ENCODE measurements at regions not wholly inside any gene's neighbourhood (a gene's known extent, or its start where the extent isn't known, plus 50 kb on each side); places are given as distances from the start of the nearest gene placed in this dataset.

DNA sequence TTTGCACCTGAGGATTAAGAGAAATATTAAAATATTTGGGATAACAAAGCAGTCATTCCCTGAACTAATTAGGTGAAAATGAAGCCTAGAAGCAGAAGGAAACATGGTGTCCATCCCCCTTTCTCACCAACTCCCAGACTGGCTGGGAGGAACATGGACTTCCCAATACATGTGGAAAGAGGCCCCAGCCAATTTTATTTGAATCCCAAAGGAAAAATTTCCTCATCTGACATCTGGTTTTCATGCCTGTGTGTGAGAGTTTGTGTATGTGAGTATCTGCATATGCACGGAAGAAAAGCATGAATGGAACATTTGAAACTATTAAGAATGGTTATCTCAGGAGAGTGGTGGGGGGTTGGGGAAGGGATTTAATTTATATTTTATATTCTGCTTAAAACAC is 84.3 kb downstream of the COPS8 start:
- peak; percentile 83 for DNase-seq (ENCODE audit: low spot score)

DNA sequence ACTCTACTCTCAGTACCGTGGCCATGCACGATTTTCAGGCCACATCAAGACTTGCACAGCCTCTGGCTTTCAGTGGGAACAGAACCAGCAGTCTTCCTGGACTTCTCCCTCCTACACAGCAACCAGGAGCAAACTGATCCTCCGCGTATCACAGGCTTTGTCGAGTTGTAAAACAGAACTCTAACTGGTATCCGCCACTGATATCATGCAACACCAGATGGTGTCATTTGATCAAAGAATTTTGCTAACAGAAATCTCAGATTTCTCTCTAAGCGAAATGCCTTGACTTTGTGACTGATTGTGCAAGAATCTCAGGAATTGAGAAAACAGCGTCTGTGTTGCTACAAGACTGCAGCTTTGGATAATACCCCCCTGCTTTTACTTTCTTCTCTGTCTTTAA is 85.7 kb downstream of the COPS8 start:
- DNase-seq (ENCODE audit: low spot score): peak; percentile 99

DNA sequence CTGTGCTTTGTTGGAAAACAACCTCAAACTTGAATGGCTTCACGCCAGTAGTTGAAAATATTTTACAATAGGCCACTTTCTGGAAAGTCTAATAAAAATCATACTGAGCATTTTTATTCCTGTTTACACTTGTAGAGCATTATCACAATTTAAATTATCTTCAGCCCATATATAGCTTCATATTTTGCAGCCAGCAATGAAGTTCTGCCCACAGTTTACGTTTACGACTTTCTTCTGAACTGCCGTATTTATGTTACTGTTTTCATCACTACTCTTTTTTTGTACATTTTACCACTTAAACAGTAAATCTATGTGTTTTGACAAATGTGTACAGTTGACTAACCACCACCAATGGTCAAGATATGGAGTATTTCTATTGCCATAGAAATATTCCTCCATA is 86.2 kb downstream of the COPS8 start:
- DNase-seq (ENCODE audit: low spot score): peak; percentile 63

- no peak for DNase-seq (ENCODE audit: low spot score)
These were observed 91.4 kb downstream of the COPS8 start for GRCh38 chr2:237177052-237177451.

GRCh38 chr2:237177986-237178385 is 92.3 kb downstream of the COPS8 start:
- no peak for DNase-seq (ENCODE audit: low spot score)

DNA sequence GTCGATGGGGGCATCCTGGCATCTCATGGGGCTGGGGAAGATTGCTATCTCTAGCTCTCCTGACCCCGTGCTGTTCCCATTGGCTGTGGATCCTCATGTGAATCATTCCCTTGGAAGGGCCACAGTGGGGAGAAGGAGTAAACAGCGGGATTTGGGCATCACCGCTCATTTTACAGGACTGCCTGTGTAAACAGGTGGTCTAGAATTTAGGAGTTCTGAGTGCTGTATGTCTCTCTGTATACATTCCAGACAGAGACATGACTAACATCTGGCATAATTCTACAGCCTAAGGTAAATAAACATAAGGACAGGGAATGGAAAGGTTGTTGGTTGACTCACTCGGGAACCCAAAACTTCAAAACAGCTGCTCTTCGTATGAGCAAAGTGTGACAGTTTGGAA is 92.7 kb downstream of the COPS8 start:
- no peak for DNase-seq (ENCODE audit: low spot score)

GRCh38 chr2:237179161-237179560 is 93.5 kb downstream of the COPS8 start:
- DNase-seq (ENCODE audit: low spot score): no peak

GRCh38 chr2:237180187-237180586 is 94.5 kb downstream of the COPS8 start:
- peak; percentile 76 for DNase-seq (ENCODE audit: low spot score)

DNA sequence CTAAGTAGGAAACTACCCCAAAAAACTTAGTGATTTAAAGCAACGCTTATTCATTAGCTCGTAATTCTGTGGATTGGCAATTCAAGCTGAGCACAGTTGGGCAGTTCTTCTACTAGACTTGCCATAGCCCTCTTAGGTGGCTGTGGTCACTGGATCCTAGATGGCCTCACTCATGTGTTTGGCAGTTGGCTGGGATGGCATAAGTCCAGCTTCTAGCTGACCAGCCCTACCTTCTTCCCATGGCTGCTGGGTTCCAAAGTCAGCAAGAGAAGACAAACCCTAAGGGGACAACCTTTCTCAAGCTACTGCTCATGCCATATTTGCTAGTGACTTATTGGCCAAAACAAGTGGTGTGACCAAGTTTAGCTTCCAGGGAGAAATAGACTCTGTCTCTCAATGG is 95.3 kb downstream of the COPS8 start:
- DNase-seq (ENCODE audit: low spot score): no peak

GRCh38 chr2:237181844-237182243 is 96.2 kb downstream of the COPS8 start:
- peak; percentile 97 for DNase-seq (ENCODE audit: low spot score)

- peak; percentile 46 for DNase-seq (ENCODE audit: low spot score)
These were observed 96.9 kb downstream of the COPS8 start for GRCh38 chr2:237182422-237183123.

DNA sequence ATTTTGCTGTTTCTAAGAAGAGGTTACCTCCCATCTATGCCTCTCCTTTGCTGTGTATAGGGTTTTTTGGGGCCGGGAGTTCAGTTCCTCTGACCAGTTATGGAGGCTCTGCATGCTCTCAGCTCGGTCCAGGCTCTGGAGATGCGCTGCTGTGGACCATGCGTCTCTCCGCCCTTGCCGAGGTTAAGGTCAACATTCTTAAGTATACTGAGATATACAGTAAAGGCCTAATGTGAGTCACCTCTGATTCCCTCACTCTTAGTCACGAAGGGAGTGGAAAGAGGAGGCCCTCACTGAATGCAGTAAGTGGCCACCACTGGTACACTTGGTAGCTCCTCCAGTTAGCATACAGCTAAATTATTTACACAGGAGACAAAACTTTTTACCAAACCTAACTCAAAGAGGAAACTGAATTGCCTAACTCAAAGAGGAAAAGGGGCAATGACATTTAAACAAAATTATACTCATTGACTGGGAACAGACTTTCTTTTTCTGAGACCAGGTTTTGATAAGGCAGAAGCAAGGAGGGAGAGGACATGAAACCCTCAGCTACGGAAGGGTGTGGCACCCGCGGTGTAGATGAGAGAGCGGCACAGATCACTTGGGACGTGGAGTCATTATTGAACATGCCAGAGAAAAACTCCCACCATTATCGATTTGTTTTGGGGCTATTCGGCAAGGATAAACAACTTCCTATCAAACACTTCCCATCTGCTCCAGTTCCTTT is 98.7 kb downstream of the COPS8 start:
- no peak for DNase-seq (ENCODE audit: low spot score)

DNA sequence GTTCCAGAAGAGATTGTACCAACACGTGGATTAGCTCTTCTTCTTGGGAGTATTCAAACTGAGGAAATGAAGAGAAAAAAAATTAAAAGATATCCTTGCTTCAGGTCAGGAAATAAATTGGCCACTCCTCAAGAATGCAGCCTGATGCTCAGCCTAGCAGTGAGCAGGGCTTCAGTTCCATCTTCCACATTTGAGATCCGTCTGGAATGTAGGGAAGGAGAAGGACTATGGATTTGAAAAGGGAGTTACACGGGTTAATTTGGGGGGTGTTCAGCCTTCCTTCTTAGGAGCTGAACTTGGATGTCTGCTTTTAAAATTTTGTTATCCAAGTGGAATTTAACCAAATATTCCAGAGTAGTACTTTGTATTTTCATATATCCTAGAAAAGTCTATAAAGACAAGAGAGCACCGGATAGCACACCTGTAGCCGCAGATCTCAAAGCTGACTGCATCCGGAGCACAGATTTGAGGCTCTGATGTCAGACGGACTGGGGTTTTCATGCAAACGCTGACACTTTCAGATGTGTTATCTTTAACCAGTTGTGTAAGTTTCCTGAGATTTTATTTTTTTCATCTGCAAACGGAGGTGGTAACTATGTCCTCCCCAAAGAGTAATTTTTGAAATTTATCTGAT is 99.3 kb downstream of the COPS8 start:
- no peak for DNase-seq (ENCODE audit: low spot score)

DNA sequence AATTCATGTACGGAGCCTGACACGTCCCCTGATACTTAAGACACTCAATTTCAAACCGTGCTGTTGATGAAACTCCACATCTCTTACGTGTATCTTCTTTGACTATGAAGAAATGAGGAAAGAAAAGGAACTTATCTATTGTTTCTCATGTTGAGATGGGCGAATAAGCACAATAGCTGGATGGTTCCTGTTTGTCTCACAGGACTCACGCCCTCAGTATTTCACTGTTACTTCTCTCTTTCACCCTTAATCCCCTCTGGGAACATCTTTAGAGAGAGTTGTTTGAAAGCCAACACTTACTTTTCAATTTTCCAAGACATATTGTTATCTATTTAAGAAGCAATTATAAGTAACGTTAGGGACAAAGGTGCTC is 99.8 kb downstream of the COPS8 start:
- DNase-seq (ENCODE audit: low spot score): no peak

DNA sequence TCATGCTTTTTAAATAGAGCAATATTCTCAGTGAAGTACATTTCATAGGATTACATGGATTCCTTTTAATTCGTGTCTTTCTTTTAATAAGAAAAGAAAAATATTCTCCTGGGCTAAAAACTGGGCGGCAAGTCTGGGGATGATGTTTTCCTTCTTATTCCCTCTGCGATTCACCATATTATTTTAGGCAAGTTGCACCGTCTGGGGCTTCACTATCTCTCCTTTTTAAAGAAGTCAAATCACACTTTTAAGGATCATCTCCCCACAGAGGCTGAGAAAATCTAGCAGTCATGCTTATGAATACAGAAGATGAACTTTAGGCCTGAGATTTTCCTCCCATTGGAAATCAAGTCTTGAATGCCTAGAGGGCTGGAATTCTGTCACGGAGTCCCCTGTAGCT is 104.1 kb downstream of the COPS8 start:
- DNase-seq (ENCODE audit: low spot score): no peak

GRCh38 chr2:237190966-237191713 is 105.5 kb downstream of the COPS8 start:
- DNase-seq (ENCODE audit: low spot score): peak; percentile 92

- DNase-seq (ENCODE audit: low spot score): peak; percentile 70
These were observed 106.0 kb downstream of the COPS8 start for GRCh38 chr2:237191714-237192081.

GRCh38 chr2:237192881-237193280 is 107.2 kb downstream of the COPS8 start:
- DNase-seq (ENCODE audit: low spot score): no peak

DNA sequence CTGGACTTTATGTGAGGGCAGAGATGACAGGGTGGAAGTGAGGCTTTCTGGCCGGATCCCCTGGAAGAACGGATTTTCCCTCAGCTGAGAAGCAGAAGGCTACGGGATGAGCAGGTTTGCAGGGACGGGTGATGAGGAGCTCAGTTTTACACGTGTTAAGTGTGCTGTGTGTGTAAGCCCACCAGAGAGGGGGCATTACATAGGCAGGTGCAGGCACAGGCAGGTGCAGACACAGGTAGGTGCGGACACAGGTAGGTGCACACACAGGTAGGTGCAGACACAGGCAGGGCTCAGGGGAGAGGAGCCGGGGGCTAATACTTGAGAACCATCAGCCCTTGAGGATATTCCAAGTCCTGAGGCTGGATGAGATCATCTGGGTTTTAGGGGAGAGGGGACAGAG is 107.7 kb downstream of the COPS8 start:
- DNase-seq (ENCODE audit: low spot score): no peak

DNA sequence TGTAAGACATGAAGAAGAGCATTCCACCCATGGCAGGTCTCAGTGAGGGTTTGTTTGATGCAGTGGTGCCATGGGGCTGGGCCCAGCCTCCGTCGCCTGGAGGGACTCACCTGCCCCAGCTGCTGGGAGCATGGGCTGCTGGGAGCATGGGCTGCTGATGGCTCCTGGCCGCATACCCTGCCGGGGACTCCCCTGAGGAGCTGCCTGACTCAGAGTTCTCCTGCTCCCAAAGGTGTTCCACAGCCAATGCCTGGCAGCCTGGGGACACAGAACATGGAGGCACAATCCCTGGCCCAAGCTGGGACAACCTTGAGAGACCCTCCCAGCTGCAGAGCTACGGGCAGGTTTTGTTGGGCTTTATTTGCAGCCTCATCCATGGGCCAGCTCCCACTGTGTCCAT is 108.4 kb downstream of the COPS8 start:
- no peak for DNase-seq (ENCODE audit: low spot score)

- DNase-seq (ENCODE audit: low spot score): no peak
These were observed 109.2 kb downstream of the COPS8 start for GRCh38 chr2:237194906-237195305.

- no peak for DNase-seq (ENCODE audit: low spot score)
These were observed 109.9 kb downstream of the COPS8 start for GRCh38 chr2:237195396-237196120.

Measured in umbilical cord (tissue), 1 donor.